Parathyroid adenoma (tissue), 2 donors: ENCODE measurements at regions not wholly inside any gene's neighbourhood (a gene's known extent, or its start where the extent isn't known, plus 50 kb on each side); places are given as distances from the start of the nearest gene placed in this dataset.

Experiments
- H2AFZ ChIP-seq: fragments of 300-600 bp; sonication (generic); one replicate; pipeline ENCODE4 v1.7.0; 2017; ENCODE audit warnings: antibody characterized with exemption, mild to moderate bottlenecking
- H3K27ac ChIP-seq: fragments of 300-600 bp; sonication (generic); one replicate; pipeline ENCODE4 v1.7.0; 2017
- H3K27me3 ChIP-seq: fragments of 300-600 bp; sonication (generic); one replicate; pipeline ENCODE4 v1.7.0; 2017; ENCODE audit warnings: low read length; ENCODE audit not compliant: control insufficient read depth, insufficient read depth
- H3K36me3 ChIP-seq: fragments of 300-600 bp; sonication (generic); one replicate; pipeline ENCODE4 v1.7.0; 2017; ENCODE audit warnings: low read length; ENCODE audit not compliant: control insufficient read depth, insufficient read depth
- H3K4me1 ChIP-seq: fragments of 300-600 bp; sonication (generic); one replicate; pipeline ENCODE4 v1.7.0; 2017; ENCODE audit warnings: control low read depth
- H3K4me2 ChIP-seq: fragments of 300-600 bp; sonication (generic); one replicate; pipeline ENCODE4 v1.7.0; 2017; ENCODE audit warnings: low read length
- H3K4me3 ChIP-seq: fragments of 300-600 bp; sonication (generic); one replicate; pipeline ENCODE4 v1.7.0; 2017; ENCODE audit warnings: low read depth, low read length
- H3K79me2 ChIP-seq: fragments of 300-600 bp; sonication (generic); one replicate; pipeline ENCODE4 v1.7.0; 2017; ENCODE audit warnings: control low read depth
- H3K9ac ChIP-seq: fragments of 300-600 bp; sonication (generic); one replicate; pipeline ENCODE4 v1.7.0; 2017; ENCODE audit warnings: mild to moderate bottlenecking
- H3K9me3 ChIP-seq: fragments of 300-600 bp; sonication (generic); one replicate; pipeline ENCODE4 v1.7.0; 2017; ENCODE audit warnings: low read length; ENCODE audit not compliant: control insufficient read depth
- TF ChIP-seq, protein P1 (sequence below): fragments of 300-600 bp; sonication (generic); IDR thresholded peaks from one replicate; pipeline ENCODE4 v1.7.0; 2017; ENCODE audit warnings: antibody characterized with exemption, mild to moderate bottlenecking
- donor health status: primary hyperparathyroidism.

DNA sequence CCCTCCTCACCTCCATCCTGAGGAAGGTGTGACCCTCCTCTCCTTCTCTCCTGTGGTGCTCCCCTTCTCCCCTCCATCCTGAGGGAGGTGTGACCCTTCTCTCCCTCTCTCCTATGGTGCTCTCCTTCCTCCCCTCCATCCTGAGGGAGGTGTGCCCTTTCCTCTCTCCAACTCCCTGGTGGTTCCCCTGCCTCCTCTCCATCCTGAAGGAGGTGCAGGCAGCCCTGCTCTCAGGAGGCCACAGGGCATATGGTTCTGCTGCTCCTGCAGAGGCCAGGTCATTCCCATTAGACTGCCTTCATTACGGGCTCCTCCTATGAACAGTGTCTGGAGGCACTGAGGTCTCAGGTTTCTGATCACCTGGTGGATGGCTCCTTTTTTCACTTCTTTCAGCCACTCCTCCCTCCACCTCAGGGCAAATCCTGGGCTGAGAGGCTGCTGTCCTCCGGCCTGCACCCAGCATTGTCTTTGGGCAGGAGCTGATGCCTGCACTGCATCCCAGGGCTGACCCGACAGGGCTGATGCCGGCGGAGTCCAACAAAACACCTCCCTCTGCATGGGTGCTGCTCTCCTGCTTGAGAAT lies 197.1 kb downstream of the MED10 start:
- H3K79me2 ChIP-seq = no peaks in the 10 kb centered on the region
- no peaks in the 10 kb centered on the region for H3K36me3 ChIP-seq
- H3K9me3 ChIP-seq = no peaks in the 10 kb centered on the region
- no peaks in the 10 kb centered on the region for H3K27me3 ChIP-seq
- H3K4me2 ChIP-seq = no peak overlapping the region
- H3K4me3 ChIP-seq = no peak overlapping the region
- no peak overlapping the region for H2AFZ ChIP-seq
- H3K9ac ChIP-seq = no peak overlapping the region
- no peak overlapping the region for H3K27ac ChIP-seq
- TF ChIP-seq, protein P1, sequence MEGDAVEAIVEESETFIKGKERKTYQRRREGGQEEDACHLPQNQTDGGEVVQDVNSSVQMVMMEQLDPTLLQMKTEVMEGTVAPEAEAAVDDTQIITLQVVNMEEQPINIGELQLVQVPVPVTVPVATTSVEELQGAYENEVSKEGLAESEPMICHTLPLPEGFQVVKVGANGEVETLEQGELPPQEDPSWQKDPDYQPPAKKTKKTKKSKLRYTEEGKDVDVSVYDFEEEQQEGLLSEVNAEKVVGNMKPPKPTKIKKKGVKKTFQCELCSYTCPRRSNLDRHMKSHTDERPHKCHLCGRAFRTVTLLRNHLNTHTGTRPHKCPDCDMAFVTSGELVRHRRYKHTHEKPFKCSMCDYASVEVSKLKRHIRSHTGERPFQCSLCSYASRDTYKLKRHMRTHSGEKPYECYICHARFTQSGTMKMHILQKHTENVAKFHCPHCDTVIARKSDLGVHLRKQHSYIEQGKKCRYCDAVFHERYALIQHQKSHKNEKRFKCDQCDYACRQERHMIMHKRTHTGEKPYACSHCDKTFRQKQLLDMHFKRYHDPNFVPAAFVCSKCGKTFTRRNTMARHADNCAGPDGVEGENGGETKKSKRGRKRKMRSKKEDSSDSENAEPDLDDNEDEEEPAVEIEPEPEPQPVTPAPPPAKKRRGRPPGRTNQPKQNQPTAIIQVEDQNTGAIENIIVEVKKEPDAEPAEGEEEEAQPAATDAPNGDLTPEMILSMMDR = no peak
- H3K4me1 ChIP-seq = no peaks in the 10 kb centered on the region

DNA sequence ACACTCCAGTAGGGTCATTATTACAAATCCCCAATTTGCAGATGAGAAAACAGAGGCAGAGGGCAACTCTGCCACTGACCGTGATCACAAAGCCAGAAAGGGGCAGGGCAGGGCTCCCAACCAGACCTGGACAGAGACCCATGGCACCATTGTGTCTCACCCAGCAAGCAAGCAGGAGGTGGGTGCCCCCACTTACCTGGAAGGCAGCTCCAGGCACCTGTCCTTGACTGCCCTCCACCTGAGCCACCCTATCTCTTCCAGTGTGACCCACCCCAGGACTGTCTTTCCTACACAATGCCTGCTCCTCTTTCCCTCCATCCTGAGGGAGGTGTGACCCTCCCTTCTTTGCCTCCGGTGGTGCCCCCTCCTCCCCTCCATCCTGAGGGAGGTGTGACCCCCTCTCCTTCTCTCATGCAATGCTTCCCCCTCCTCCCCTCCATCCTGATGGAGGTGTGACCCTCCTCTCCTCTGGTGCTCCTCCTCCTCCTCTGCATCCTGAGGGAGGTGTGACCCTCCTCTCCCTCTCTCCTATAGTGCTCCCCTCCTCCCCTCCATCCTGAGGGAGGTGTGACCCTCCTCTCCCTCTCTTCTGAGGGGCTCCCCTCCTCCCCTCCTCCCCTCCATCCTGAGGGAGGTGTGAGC lies 198.0 kb downstream of the MED10 start:
- no peaks in the 10 kb centered on the region for H3K27me3 ChIP-seq
- H3K4me1 ChIP-seq = no peaks in the 10 kb centered on the region
- no peak overlapping the region for H3K4me2 ChIP-seq
- TF ChIP-seq, protein P1 = no peak
- no peak overlapping the region for H3K4me3 ChIP-seq
- no peaks in the 10 kb centered on the region for H3K9me3 ChIP-seq
- no peak overlapping the region for H2AFZ ChIP-seq
- no peaks in the 10 kb centered on the region for H3K36me3 ChIP-seq
- H3K27ac ChIP-seq = no peak overlapping the region
- H3K79me2 ChIP-seq = no peaks in the 10 kb centered on the region
- no peak overlapping the region for H3K9ac ChIP-seq

DNA sequence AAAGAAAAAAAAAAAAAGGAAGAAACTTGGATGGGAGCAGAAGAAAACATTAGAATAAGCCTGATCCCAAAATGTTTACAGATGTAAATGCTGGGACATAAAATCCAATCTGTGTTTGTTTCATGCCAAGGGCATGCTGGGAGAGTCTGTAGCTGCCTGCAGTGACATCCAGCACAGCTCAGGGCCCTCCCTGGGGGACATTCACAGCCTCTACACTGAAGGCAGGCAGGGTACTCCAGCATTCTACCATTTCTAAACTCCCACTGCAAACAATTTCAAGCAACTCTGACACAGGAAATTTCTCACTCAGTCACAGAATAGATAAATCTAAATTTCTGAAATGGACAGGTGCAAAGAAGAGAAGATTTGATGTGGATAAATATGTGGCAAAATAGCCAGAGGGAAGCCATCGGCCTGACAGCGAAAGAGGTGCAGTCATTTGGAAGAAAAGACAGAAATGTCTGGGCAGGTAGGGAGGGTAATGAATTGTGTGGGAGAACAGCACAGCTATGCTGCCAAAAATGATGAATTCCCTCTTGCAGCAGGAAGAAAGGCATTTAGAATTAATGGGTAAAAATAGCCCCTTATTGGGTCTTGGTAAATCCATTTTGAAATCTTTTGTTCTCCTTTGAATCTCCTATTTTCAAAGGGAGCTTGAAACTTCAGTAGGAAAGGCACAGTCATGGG lies 199.4 kb downstream of the MED10 start:
- TF ChIP-seq, protein P1 = no peak
- Histone ChIP-seq H3K9me3 (no peaks in the 10 kb centered on the region), H3K4me1 (no peaks in the 10 kb centered on the region), H3K4me3 (no peak overlapping the region), H3K4me2 (no peak overlapping the region), H3K36me3 (no peaks in the 10 kb centered on the region), H3K27ac (no peak overlapping the region), H2AFZ (no peak overlapping the region), H3K9ac (no peak overlapping the region), H3K27me3 (no peaks in the 10 kb centered on the region), H3K79me2 (no peaks in the 10 kb centered on the region)

DNA sequence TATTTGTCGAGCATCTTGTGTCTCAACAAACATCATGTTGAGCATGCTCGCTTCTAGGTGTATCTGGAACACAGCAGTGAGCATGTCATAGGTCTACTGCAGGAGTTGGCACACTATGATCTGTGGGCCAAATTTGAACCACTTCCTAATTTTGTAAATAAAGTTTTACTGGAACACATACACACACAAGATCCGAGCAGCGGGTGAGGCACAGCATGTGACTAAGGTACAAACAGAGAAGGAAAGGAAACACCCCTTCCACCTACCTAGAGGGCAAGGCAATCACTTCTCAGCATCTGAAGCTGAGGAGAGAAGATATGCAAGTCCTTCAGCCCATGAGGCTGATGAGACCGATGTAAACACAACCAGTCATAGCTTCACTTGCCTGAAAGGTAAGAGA lies 200.4 kb downstream of the MED10 start:
- Histone ChIP-seq H3K4me1 (no peaks in the 10 kb centered on the region), H2AFZ (no peak overlapping the region), H3K9me3 (no peaks in the 10 kb centered on the region), H3K36me3 (no peaks in the 10 kb centered on the region), H3K4me3 (no peak overlapping the region), H3K4me2 (no peak overlapping the region), H3K27me3 (no peaks in the 10 kb centered on the region), H3K79me2 (no peaks in the 10 kb centered on the region), H3K27ac (no peak overlapping the region), H3K9ac (no peak overlapping the region)
- TF ChIP-seq, protein P1 = no peak
